IPS-18a (cell line): ENCODE measurements at regions not wholly inside any gene's neighbourhood (a gene's known extent, or its start where the extent isn't known, plus 50 kb on each side); places are given as distances from the start of the nearest gene placed in this dataset.

Source experiments
- H3K27ac ChIP-seq: one replicate; pipeline ENCODE4 v1.5.1; 2013; ENCODE audit warnings: low read length
- H3K27me3 ChIP-seq: one replicate; pipeline ENCODE4 v1.6.1; 2013; ENCODE audit warnings: mild to moderate bottlenecking, low read length; ENCODE audit not compliant: control insufficient read depth, insufficient read depth
- H3K36me3 ChIP-seq: one replicate; pipeline ENCODE4 v1.6.1; 2013; ENCODE audit warnings: low read depth, low read length; ENCODE audit not compliant: control insufficient read depth
- H3K4me1 ChIP-seq: one replicate; pipeline ENCODE4 v1.6.1; 2013; ENCODE audit warnings: low read depth, low read length; ENCODE audit not compliant: control insufficient read depth
- H3K4me3 ChIP-seq: one replicate; pipeline ENCODE4 v1.5.1; 2013; ENCODE audit warnings: low read length
- H3K9ac ChIP-seq: one replicate; pipeline ENCODE4 v1.6.1; 2013; ENCODE audit warnings: mild to moderate bottlenecking, low read length, moderate library complexity
- H3K9me3 ChIP-seq: one replicate; pipeline ENCODE4 v1.6.1; 2013; ENCODE audit warnings: low read depth, low read length; ENCODE audit not compliant: control insufficient read depth

- Histone ChIP-seq H3K27me3 (no peaks in the 10 kb centered on the region), H3K9me3 (no peaks in the 10 kb centered on the region), H3K27ac (no peak overlapping the region), H3K4me3 (no peak overlapping the region), H3K4me1 (no peaks in the 10 kb centered on the region), H3K36me3 (no peaks in the 10 kb centered on the region), H3K9ac (no peak overlapping the region)
Measured at GRCh38 chr7:113170591-113170990, 52.2 kb upstream of the SMIM30 start.
